ENCODE measurements at regions not wholly inside any gene's neighbourhood (a gene's known extent, or its start where the extent isn't known, plus 50 kb on each side); places are given as distances from the start of the nearest gene placed in this dataset.

GRCh38 chr4:116357758-116358157 lies 727.6 kb downstream of the TRAM1L1 start:
- TF ChIP-seq POLR2A (IDR thresholded peaks at IDR 0.05; ENCODE audit: low read depth, low read length) (no peak), POLR2AphosphoS5 (IDR thresholded peaks at IDR 0.05; ENCODE audit: low read depth, low read length) (no peak)

Data from GM12891 (cell line).